Inflammatory macrophage treated with lipopolysaccharide for 1 hour (primary cell): ENCODE measurements at regions not wholly inside any gene's neighbourhood (a gene's known extent, or its start where the extent isn't known, plus 50 kb on each side); places are given as distances from the start of the nearest gene placed in this dataset.

ENCODE experiments used
- DNase-seq, 2 donors: peaks; one replicate each; pipeline ENCODE4 v3.0.0-alpha.2; 2020 to 2022

GRCh38 chr6:98487612-98488011 is 346.8 kb upstream of the POU3F2 start:
- no peak for DNase-seq

GRCh38 chr6:98498144-98498775 is 336.1 kb upstream of the POU3F2 start:
- no peak for DNase-seq

DNA sequence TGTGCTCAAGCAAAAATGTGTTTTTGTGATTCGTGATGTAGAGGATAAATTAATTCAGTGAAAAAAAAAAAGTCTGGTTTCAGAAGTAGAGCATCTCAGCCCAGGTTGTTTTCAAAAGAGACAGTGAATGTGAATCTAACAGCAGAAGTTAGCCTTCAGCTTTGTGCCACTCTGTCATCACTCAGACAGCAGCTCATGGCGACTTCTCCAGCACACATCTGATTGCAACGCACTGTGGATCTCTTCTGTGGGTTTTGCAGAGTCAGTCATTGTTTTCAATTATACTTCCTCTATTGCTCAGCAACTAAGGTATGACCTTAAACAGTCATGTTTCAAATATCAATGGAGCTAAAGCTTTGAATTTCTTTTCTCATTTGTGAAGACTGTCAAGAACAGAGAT is 335.5 kb upstream of the POU3F2 start:
- no peak for DNase-seq

DNA sequence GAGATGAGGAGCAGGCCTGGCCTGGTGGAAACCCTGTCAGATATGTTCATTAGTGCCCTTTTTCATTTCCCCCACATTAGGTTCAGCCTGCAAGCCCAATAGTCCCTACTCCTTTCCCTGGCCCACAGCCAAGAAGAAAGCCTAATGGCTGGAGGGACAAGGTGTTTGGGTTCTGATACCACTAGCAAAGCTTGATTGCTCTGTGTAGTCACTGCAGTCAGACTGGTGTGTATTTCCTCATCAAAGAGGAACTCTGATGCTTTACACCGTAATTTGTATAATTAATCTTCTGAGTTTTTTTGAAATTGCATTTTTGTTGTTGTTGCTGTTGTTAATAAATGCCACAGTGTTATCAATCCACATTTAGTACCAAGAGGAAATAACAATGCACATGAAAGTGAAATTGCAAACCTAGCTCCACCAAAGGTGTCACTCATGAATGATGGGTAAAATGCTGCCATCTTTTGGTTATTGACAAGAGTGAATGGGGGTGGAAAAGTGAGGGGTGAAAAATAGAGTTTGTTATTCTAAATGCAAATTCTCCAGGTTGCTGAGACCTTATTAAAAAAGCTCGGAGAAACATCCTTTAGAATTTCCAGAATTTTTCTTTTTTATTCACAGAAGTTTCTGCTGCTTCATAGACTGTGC is 320.2 kb upstream of the POU3F2 start:
- DNase-seq: no peak

DNA sequence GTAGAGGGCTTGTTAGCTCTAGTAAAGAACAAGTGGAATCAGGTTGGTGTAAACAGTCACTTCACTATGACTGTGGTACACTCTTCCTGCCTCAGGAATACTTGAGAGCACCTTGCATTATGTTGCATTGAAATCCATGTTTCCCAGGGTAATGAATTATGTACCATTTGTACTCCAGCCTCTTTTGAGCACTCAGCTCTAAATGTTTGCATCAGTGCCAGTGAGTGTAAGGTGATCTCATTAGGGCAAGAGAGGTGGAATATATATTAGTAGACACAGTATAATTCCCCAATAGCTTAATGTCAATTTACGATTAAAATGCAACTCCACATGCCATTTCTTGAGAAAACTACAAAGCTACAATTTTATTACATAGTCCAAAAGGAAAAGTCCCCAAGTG is 319.6 kb upstream of the POU3F2 start:
- DNase-seq: no peak

DNA sequence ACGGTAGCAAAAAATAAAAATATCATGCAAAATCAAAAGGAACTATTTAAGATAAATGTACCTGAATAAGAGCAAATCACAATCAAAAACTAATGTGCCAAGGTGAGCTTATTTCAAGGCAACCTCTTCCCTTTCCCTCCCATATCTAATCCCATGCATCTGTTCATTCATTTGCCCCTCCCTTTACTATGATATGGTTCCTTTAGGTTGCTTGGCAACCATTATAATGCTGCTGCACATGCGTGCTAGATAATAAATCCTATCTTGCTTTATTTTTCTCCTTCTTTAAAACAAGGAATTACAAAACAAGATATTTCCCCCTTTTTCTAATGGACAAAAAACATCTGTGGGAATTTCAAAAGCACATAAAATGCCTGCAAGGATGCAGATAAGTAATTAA is 318.2 kb upstream of the POU3F2 start:
- DNase-seq: no peak

DNA sequence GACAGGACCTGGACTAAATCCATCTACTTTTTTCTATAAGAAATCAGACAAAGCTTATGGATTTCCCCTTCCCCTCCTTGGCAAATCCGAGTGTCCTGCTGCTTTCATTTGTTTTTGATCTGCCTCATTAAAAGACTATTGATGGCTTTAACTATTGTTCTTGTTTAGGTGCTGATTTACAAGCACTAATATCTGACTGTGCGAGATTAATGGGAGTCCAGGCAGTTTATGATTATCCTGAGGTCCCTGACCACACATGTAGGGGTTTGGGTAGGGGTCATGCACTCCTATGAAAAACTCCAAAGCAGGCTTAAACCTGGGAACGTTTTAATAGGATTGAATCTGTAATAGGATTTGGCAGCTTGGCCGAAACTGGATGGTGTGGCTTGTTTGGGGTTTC is 317.5 kb upstream of the POU3F2 start:
- no peak for DNase-seq

DNA sequence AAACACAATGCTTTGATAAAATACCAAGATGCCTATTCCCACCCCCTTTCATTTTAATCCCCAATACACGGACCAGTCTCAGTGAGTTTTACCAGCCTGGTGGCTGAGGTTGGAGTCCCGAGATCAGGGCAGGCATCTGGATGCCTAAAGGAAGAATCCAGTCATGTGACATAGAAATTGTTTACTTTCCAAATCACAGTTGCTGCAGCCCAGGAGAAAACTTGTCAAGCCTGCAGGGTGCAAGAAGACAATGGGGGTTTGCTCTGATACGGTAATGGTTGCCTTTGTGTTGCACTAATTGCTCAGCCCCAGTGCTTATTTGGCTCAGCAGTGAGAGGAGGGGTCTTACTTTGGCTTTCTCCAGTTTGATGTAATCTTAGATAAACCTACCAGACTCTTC is 308.5 kb upstream of the POU3F2 start:
- DNase-seq: no peak

- DNase-seq: no peak
Observed at GRCh38 chr6:98526465-98526864, 307.9 kb upstream of the POU3F2 start.

GRCh38 chr6:98529364-98529763 is 305.0 kb upstream of the POU3F2 start:
- DNase-seq: no peak

- no peak for DNase-seq
Observed at GRCh38 chr6:98530732-98531131, 303.6 kb upstream of the POU3F2 start.

GRCh38 chr6:98532004-98532403 is 302.4 kb upstream of the POU3F2 start:
- DNase-seq: no peak

GRCh38 chr6:98539741-98540140 is 294.6 kb upstream of the POU3F2 start:
- DNase-seq: no peak

- no peak for DNase-seq
Observed at GRCh38 chr6:98546376-98546775, 288.0 kb upstream of the POU3F2 start.

DNA sequence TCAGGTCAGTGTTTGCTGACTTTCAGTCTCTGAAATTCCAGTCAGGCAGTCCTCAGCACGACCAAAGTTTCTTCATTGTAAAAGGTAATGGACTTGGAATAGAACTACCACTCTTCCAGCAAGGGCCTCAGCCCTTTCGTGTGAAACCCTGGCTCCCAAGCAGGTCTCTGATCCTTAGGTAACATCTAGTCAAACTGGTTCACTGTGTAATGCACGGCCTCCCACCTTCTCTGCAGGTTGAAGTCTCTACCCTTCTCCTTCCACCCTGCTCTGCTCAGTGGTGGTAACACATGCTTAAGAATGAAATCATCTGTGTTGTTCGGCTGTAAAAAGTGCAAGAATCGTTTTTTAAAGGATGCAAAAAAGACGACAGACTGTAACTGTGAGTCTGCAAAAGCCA is 287.2 kb upstream of the POU3F2 start:
- no peak for DNase-seq

GRCh38 chr6:98547634-98548033 is 286.7 kb upstream of the POU3F2 start:
- DNase-seq: no peak

DNA sequence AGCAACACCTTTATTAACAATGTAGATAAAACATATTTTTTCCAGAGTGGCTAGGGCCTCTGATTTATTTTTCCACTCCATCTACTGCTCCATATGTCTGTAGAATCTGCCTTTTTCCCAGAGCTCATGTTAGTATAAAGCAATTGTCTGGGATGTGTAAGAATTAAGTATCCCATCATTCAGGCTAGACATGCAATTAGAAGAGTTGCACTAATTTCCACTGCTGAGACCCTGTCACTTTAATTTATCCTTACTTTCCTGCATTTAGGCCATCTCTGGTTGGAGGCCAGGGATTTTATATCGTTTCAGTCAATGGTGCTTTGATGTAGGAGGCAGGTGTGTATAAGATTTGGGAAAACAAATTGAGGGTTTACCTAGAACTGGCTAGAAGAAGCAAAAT is 286.1 kb upstream of the POU3F2 start:
- DNase-seq: no peak

DNA sequence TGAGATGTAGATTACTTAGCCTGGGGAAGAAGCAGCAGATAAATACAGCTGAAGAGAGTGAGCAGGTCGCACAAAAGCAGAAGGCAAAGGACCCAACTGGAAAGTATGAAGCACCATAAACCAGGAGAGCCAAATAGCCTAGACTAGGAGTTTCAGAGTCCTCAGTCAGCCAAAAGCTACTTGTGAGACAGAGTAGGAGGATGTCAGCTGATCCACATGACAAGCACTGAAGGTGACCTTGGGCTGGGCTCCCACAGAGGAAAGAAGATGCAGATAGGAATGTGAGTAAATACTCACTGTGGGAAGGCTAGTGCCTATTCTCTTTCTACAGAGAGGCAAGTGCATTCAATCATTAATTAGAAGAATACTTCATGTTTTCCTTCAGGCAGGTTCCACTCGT is 274.0 kb upstream of the POU3F2 start:
- DNase-seq: no peak

- no peak for DNase-seq
Observed at GRCh38 chr6:98560841-98561240, 273.5 kb upstream of the POU3F2 start.

- no peak for DNase-seq
Observed at GRCh38 chr6:98566126-98566525, 268.2 kb upstream of the POU3F2 start.

- DNase-seq: no peak
Observed at GRCh38 chr6:98572579-98572978, 261.8 kb upstream of the POU3F2 start.

GRCh38 chr6:98574984-98575383 is 259.4 kb upstream of the POU3F2 start:
- no peak for DNase-seq

DNA sequence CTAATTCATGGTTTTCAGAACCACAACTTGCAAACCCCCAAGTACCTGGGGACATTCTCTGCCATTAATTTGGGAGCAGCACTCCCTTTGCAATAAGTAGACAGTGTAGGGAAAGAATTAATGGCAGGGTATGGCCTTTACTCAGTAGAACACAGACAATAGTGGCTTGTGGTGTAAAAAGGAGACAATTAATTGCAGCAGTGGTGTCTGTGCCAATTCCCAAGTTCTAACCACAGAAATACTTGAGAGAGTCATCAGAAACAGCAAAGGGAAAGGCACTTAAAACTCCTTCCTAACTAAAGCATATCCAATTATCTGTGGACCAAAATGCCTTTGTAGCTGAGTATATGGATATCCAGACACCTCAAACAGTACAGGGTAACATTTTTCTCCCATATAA is 257.6 kb upstream of the POU3F2 start:
- no peak for DNase-seq

GRCh38 chr6:98578016-98578415 is 256.4 kb upstream of the POU3F2 start:
- no peak for DNase-seq

GRCh38 chr6:98579079-98579478 is 255.3 kb upstream of the POU3F2 start:
- DNase-seq: no peak
